Glutamatergic neuron (in vitro differentiated cells): ENCODE measurements at regions not wholly inside any gene's neighbourhood (a gene's known extent, or its start where the extent isn't known, plus 50 kb on each side); places are given as distances from the start of the nearest gene placed in this dataset.

Experiments
- DNase-seq: peaks from one replicate; pipeline ENCODE4 v3.0.0; 2022
- H3K27ac Mint-ChIP-seq: one replicate; pipeline ENCODE4 v1.8.0; 2020; ENCODE audit warnings: mild to moderate bottlenecking, mixed read lengths, inconsistent platforms; ENCODE audit not compliant: unreplicated experiment
- H3K27me3 Mint-ChIP-seq: one replicate; pipeline ENCODE4 v1.8.0; 2020; ENCODE audit warnings: mild to moderate bottlenecking, moderate library complexity, mixed read lengths, inconsistent platforms; ENCODE audit not compliant: unreplicated experiment
- H3K36me3 Mint-ChIP-seq: one replicate; pipeline ENCODE4 v1.8.0; 2020; ENCODE audit warnings: mild to moderate bottlenecking, mixed read lengths, inconsistent platforms; ENCODE audit not compliant: unreplicated experiment
- H3K4me1 Mint-ChIP-seq: one replicate; pipeline ENCODE4 v1.8.0; 2020; ENCODE audit warnings: mild to moderate bottlenecking, low read depth, mixed read lengths, inconsistent platforms; ENCODE audit not compliant: unreplicated experiment
- H3K4me3 Mint-ChIP-seq: one replicate; pipeline ENCODE4 v1.8.0; 2020; ENCODE audit warnings: mild to moderate bottlenecking, mixed read lengths, inconsistent platforms; ENCODE audit not compliant: unreplicated experiment
- H3K9me3 Mint-ChIP-seq: one replicate; pipeline ENCODE4 v1.8.0; 2020; ENCODE audit warnings: mild to moderate bottlenecking, moderate library complexity, mixed read lengths, inconsistent platforms; ENCODE audit not compliant: unreplicated experiment
- CTCF ChIP-seq: fragments of 200-600 bp; sonication (generic); IDR thresholded peaks from one replicate; pipeline ENCODE4 v1.5.0; 2021; ENCODE audit not compliant: partially characterized antibody, unreplicated experiment

DNA sequence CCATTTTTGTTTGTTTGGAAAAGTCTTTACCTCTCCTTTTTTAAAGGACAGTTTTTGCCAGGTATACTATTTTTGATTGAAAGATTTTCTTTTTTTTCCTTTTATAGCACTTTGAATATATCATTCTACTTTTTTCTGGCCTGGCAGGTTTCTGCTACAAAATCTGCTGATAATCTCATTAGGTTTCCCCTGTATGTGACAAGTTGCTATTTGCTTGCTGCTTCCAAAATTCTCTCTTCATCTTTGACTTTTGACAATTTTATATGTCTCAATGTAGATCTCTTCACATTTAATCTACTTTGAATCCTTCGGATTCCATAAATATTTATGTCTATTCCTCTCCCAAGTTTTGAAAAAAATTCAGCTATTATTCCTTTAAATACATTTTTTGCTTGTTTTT lies 838.5 kb downstream of the IGSF11 start:
- H3K27ac Mint-ChIP-seq, result no peak overlapping the region

GRCh38 chr3:118199044-118199443 lies 835.6 kb downstream of the IGSF11 start:
- H3K27me3 Mint-ChIP-seq, result no peaks in the 10 kb centered on the region
- H3K9me3 Mint-ChIP-seq, result peaks cover 2% of the 10 kb centered on the region
- no peak overlapping the region for H3K27ac Mint-ChIP-seq
- no peak overlapping the region for H3K4me3 Mint-ChIP-seq
- TF ChIP-seq CTCF, result no peak
- H3K4me1 Mint-ChIP-seq, result no peaks in the 10 kb centered on the region
- no peak for DNase-seq
- peaks cover 18% of the 10 kb centered on the region for H3K36me3 Mint-ChIP-seq

More for the DNA sequence above, 838.5 kb downstream of the IGSF11 start:
- Mint-ChIP-seq H3K9me3 (peaks cover 2% of the 10 kb centered on the region), H3K36me3 (peaks cover 16% of the 10 kb centered on the region), H3K27me3 (no peaks in the 10 kb centered on the region), H3K4me1 (no peaks in the 10 kb centered on the region), H3K4me3 (no peak overlapping the region)
- DNase-seq, result no peak
- TF ChIP-seq CTCF, result no peak

DNA sequence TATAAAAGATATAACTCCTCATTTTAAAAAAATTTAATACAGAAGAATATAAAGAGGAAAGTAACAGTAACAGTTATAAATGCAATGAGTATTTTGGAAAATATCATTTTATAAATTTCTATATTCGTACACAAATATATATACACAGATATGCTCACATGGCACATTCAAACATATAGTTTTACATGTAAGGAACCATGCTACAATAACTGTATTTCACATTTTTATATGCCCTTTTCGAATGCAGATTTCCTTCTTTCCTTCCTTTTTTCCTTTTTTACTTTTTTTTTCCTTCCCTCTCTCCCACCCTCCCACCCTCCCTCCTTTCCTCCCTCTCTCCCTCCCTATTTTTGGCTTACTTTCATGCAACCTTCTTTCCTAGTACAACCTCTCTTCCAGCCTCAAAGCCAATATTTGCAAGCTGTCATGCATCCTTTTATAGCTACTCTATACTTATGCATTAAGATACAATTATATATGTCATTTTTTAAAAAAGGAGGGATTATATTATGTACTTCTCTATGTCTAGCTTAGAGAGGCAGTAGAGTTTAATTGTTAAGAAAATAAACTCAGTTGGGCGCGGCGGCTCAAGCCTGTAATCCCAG lies 830.5 kb downstream of the IGSF11 start:
- no peak for DNase-seq
- H3K4me1 Mint-ChIP-seq, result no peaks in the 10 kb centered on the region
- H3K9me3 Mint-ChIP-seq, result no peaks in the 10 kb centered on the region
- H3K27ac Mint-ChIP-seq, result no peak overlapping the region
- H3K27me3 Mint-ChIP-seq, result no peaks in the 10 kb centered on the region
- TF ChIP-seq CTCF, result no peak
- H3K4me3 Mint-ChIP-seq, result no peak overlapping the region
- H3K36me3 Mint-ChIP-seq, result peaks cover 10% of the 10 kb centered on the region

GRCh38 chr3:118207271-118207670 lies 827.4 kb downstream of the IGSF11 start:
- no peaks in the 10 kb centered on the region for H3K4me1 Mint-ChIP-seq
- H3K27ac Mint-ChIP-seq, result no peak overlapping the region
- no peaks in the 10 kb centered on the region for H3K27me3 Mint-ChIP-seq
- H3K4me3 Mint-ChIP-seq, result no peak overlapping the region
- no peak for DNase-seq
- H3K9me3 Mint-ChIP-seq, result no peaks in the 10 kb centered on the region
- H3K36me3 Mint-ChIP-seq, result peaks cover 4% of the 10 kb centered on the region
- TF ChIP-seq CTCF, result no peak

- no peak overlapping the region for H3K27ac Mint-ChIP-seq
- TF ChIP-seq CTCF, result no peak
- DNase-seq, result no peak
- H3K27me3 Mint-ChIP-seq, result no peaks in the 10 kb centered on the region
- H3K4me1 Mint-ChIP-seq, result no peaks in the 10 kb centered on the region
- no peaks in the 10 kb centered on the region for H3K9me3 Mint-ChIP-seq
- peaks cover under 1% of the 10 kb centered on the region for H3K36me3 Mint-ChIP-seq
- H3K4me3 Mint-ChIP-seq, result no peak overlapping the region
These were observed 826.0 kb downstream of the IGSF11 start for GRCh38 chr3:118208642-118209041.
